ENCODE measurements at regions not wholly inside any gene's neighbourhood (a gene's known extent, or its start where the extent isn't known, plus 50 kb on each side); places are given as distances from the start of the nearest gene placed in this dataset.
A peak's percentile ranks its signal among the peaks of the same experiment; 100 is the strongest.

DNA sequence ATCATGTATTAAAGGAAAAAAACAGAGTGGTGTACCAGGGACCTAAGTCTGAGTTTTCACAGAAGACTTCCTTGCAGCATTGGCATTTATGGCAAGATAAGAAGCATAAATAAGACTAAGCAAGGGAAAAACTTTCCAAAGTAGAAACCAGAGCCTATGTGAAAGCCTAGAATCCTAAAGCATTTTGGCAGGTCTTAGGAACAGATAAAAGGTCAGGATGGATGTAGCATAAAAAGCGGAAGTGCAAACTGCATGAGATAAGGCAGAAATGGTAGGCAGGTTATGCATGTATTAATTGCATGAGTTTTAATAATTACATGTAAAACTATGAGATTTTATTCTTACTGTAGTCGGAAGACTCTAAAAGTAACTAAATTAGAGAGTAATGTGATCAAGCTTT, 596.5 kb downstream of the SUCLG1 start:
- TF ChIP-seq, protein P1, sequence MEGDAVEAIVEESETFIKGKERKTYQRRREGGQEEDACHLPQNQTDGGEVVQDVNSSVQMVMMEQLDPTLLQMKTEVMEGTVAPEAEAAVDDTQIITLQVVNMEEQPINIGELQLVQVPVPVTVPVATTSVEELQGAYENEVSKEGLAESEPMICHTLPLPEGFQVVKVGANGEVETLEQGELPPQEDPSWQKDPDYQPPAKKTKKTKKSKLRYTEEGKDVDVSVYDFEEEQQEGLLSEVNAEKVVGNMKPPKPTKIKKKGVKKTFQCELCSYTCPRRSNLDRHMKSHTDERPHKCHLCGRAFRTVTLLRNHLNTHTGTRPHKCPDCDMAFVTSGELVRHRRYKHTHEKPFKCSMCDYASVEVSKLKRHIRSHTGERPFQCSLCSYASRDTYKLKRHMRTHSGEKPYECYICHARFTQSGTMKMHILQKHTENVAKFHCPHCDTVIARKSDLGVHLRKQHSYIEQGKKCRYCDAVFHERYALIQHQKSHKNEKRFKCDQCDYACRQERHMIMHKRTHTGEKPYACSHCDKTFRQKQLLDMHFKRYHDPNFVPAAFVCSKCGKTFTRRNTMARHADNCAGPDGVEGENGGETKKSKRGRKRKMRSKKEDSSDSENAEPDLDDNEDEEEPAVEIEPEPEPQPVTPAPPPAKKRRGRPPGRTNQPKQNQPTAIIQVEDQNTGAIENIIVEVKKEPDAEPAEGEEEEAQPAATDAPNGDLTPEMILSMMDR (conservative IDR thresholded peaks at IDR 0.05; ENCODE audit: low read depth, low read length): no peak
- no peak overlapping the region for H3K4me3 ChIP-seq (ENCODE audit: low read length)
- no peak for DNase-seq (ENCODE audit: low read depth)

DNA sequence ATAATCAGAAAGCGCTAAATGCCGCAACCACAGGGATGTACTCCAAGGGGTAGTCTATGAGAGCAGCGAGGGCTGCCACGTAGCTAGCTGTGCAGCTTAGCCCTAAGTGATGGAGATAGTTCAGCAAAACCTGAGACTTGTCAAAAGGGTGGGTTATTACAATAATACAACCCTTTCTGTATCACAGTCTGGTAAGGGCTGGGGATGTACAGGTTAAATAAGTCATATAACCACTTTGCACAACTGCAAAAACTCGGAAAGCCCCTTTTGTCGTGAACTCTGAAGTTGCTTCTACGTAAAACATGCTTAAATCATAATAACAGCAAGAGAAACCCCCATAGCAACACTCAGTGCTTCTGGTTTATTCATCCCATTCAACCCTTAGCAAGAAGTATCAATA, 598.8 kb downstream of the SUCLG1 start:
- TF ChIP-seq, protein P1 (conservative IDR thresholded peaks at IDR 0.05; ENCODE audit: low read depth, low read length): no peak
- DNase-seq (ENCODE audit: low read depth): no peak
- H3K4me3 ChIP-seq (ENCODE audit: low read length): no peak overlapping the region

DNA sequence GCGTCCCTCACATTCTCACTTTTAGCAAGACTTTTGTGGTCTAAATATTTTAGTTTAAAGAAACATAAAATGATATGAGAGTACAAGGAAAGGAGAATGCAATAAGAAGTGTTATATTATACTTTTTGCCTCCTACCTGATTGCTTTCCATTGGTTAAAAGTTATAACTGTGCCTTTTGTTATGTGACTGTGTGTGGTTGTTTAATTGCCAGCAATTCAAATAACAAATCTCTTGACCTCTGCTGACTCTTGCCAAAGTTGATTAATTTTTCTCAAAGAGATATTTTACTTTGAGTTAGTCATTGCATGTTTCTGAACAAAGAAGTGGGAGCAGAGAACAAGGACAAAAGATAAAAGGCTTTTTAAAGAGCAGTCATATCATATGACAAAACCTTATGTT, 599.5 kb downstream of the SUCLG1 start:
- H3K4me3 ChIP-seq (ENCODE audit: low read length): no peak overlapping the region
- TF ChIP-seq, protein P1 (conservative IDR thresholded peaks at IDR 0.05; ENCODE audit: low read depth, low read length): no peak
- peak; percentile 15 for DNase-seq (ENCODE audit: low read depth)

DNA sequence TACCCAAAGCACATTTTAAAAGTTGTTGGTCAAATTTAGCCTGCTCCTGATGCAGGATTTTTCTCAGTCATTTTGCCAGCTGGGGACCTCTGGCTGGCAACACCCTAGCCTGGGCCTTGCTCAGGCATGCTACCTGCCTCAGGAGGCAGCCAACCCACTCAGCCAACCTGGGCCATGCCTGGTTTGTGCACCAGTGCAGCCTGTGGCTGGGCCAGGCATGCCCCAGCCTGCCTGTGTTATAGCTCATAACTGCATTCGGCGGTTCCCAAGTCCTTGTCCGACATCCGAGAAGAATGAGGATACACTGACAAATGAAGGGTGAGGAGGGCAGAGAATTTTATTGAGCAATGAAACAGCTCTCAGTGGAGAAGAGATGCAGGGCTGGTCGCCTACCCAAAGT, 608.0 kb downstream of the SUCLG1 start:
- DNase-seq (ENCODE audit: low read depth): no peak
- H3K4me3 ChIP-seq (ENCODE audit: low read length): no peak overlapping the region
- TF ChIP-seq, protein P1 (conservative IDR thresholded peaks at IDR 0.05; ENCODE audit: low read depth, low read length): no peak

DNA sequence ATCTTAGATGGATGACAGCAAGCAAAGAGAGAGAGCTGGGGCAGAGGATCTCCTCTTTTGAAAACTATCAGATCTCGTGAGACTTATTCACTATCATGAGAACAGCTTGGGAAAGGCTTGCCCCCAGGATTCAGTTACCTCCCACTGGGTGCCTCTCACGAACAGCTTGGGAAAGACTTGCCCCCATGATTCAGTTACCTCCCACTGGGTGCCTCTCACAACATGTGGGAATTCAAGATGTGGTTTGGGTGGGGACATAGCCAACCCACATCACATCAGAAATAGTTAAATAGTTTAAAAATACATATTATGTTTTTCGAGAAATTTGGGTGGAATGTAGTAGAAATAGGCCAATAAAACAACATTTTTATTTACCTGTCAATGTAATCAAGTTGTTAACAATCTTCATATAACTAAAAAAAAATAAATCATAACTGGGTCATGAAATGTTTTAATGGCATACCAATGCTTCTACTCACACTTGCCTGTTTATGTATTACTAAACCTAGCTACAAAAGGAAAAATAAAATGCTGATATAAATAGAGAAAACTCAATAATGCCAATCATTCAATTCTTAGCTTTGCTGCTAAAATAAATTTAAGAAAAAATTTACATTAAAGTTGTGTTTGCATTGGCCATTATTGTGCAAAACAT, 608.9 kb downstream of the SUCLG1 start:
- no peak for DNase-seq (ENCODE audit: low read depth)
- TF ChIP-seq, protein P1 (conservative IDR thresholded peaks at IDR 0.05; ENCODE audit: low read depth, low read length): no peak
- no peak overlapping the region for H3K4me3 ChIP-seq (ENCODE audit: low read length)

DNA sequence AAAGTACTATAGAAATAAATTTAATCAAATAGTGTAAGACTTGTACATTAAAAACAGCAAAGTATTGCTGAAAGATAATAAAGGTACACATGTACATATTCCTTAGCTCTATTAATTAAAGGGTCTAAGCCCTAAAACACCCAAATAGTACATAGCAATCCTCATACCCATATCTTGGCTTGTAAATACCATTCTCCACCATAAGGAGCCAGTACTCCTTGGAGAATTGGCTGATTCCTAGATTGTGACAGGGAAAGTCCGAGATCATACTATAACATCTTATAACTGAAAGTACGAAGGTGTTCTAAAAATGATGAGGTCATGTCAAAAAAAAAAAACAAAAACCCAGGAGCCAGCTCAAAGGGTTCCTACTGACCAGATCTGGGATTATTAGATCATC, 614.6 kb downstream of the SUCLG1 start:
- no peak overlapping the region for H3K4me3 ChIP-seq (ENCODE audit: low read length)
- no peak for DNase-seq (ENCODE audit: low read depth)
- TF ChIP-seq, protein P1 (conservative IDR thresholded peaks at IDR 0.05; ENCODE audit: low read depth, low read length): no peak

DNA sequence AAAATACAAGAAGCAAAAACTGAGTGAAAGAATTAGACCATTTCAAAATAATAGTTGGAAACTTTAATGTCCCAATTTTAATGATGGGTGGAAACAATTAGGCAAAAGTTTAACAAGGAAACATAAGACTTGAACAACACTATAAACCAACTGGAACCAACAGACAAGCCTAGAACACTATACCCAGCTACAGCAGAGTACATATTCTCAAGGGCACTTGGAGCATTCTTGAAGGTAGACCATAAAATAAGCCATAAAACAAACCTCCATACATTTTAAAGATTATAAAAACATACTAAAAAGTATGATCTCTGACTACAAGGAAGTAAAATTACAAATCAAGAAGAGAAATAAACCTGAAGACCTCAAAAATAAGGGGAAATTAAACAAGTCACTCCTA, 616.7 kb downstream of the SUCLG1 start:
- TF ChIP-seq, protein P1 (conservative IDR thresholded peaks at IDR 0.05; ENCODE audit: low read depth, low read length): no peak
- no peak overlapping the region for H3K4me3 ChIP-seq (ENCODE audit: low read length)
- DNase-seq (ENCODE audit: low read depth): no peak
